Peyer's patch (tissue), 4 donors: ENCODE measurements at regions not wholly inside any gene's neighbourhood (a gene's known extent, or its start where the extent isn't known, plus 50 kb on each side); places are given as distances from the start of the nearest gene placed in this dataset.

Experiments
- POLR2A ChIP-seq, 2 donors: fragments of 450-650 bp; IDR thresholded peaks; one replicate each; pipeline ENCODE4 v1.5.1; 2017; ENCODE audit warnings: antibody characterized with exemption in 2 of 2, mild to moderate bottlenecking in 2 of 2, moderate library complexity in 2 of 2
- TF ChIP-seq, protein P1 (sequence below), 6 experiments: fragments of 450-650 bp in 4 of 6; fragments of 200-600 bp in 2 of 6; sonication (generic) in 1 of 6; IDR thresholded peaks; one replicate each; pipeline ENCODE4 v1.5.1; 2017 to 2019; ENCODE audit warnings: antibody characterized with exemption in 6 of 6, mild to moderate bottlenecking in 3 of 6, moderate library complexity in 1 of 6

DNA sequence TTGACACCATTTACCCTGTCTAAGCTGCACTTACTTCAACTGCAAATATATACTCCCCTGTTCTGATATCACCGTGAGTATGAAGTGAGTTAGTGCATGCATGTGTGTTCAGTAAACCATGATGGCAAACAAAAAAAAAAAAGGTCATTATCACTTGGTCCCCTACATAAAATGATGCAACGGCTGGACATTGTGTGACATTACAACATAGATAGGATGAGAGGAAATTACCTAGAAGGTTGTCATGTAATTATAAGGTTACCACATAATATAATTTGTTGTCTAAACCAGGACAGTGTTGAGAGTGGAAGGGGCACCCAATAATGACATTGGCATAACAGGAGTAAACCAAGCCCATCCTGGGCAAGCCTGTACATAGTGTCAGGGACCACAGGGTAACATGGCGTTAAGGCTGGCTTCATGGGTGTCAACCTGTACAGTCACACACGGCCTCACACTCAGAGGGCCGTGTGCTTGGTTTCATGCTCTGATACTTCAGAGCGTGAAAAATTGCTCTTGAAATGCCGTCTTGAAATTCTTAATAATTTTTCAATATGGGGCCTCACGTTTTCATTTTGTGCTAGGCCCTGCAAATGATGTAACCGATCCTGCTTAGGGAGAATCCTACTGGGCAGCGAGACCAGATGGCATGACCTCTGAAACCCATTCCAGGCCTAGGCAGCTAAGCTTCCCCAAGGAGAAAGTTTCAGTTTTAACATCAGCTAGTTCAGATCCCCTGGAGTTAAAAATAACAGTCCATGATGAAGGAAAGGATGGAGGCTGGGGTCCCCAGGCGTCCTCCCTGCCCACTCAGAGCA, 106.1 kb downstream of the AXIN2 start:
- TF ChIP-seq, protein P1, sequence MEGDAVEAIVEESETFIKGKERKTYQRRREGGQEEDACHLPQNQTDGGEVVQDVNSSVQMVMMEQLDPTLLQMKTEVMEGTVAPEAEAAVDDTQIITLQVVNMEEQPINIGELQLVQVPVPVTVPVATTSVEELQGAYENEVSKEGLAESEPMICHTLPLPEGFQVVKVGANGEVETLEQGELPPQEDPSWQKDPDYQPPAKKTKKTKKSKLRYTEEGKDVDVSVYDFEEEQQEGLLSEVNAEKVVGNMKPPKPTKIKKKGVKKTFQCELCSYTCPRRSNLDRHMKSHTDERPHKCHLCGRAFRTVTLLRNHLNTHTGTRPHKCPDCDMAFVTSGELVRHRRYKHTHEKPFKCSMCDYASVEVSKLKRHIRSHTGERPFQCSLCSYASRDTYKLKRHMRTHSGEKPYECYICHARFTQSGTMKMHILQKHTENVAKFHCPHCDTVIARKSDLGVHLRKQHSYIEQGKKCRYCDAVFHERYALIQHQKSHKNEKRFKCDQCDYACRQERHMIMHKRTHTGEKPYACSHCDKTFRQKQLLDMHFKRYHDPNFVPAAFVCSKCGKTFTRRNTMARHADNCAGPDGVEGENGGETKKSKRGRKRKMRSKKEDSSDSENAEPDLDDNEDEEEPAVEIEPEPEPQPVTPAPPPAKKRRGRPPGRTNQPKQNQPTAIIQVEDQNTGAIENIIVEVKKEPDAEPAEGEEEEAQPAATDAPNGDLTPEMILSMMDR (IDR thresholded peaks at IDR 0.05): no peak
- TF ChIP-seq POLR2A (IDR thresholded peaks at IDR 0.05): no peak
